Suppressor macrophage treated with lipopolysaccharide for 4 hours (primary cell): ENCODE measurements at regions not wholly inside any gene's neighbourhood (a gene's known extent, or its start where the extent isn't known, plus 50 kb on each side); places are given as distances from the start of the nearest gene placed in this dataset.
"Not testable (repeated sequence)": the region's sequence is repeated elsewhere in the genome, so short reads cannot be mapped to it uniquely, and the experiment has no call there.

Source experiments
- DNase-seq: peaks from one replicate; pipeline ENCODE4 v3.0.0-alpha.2; 2020

GRCh38 chr12:127161466-127161865 lies 1105.5 kb upstream of the TMEM132C start:
- DNase-seq: no peak

GRCh38 chr12:127162307-127162706 lies 1104.7 kb upstream of the TMEM132C start:
- no peak for DNase-seq

GRCh38 chr12:127162902-127163301 lies 1104.1 kb upstream of the TMEM132C start:
- DNase-seq: peak; percentile 39

- DNase-seq: peak; percentile 87
Measured at GRCh38 chr12:127165567-127166392, 1101.2 kb upstream of the TMEM132C start.

GRCh38 chr12:127169321-127170181 lies 1097.4 kb upstream of the TMEM132C start:
- no peak for DNase-seq

GRCh38 chr12:127170226-127171180 lies 1096.5 kb upstream of the TMEM132C start:
- no peak for DNase-seq

- no peak for DNase-seq
Measured at GRCh38 chr12:127172861-127173260, 1094.1 kb upstream of the TMEM132C start.

GRCh38 chr12:127173971-127174370 lies 1093.0 kb upstream of the TMEM132C start:
- DNase-seq: not testable (repeated sequence)

- no peak for DNase-seq
Measured at GRCh38 chr12:127174881-127175280, 1092.1 kb upstream of the TMEM132C start.

- no peak for DNase-seq
Measured at GRCh38 chr12:127175361-127175760, 1091.6 kb upstream of the TMEM132C start.

- no peak for DNase-seq
Measured at GRCh38 chr12:127176804-127177203, 1090.2 kb upstream of the TMEM132C start.

GRCh38 chr12:127178052-127178451 lies 1088.9 kb upstream of the TMEM132C start:
- DNase-seq: no peak

- no peak for DNase-seq
Measured at GRCh38 chr12:127178463-127178862, 1088.5 kb upstream of the TMEM132C start.

GRCh38 chr12:127179176-127179575 lies 1087.8 kb upstream of the TMEM132C start:
- no peak for DNase-seq

- no peak for DNase-seq
Measured at GRCh38 chr12:127182018-127182417, 1085.0 kb upstream of the TMEM132C start.

GRCh38 chr12:127189992-127190391 lies 1077.0 kb upstream of the TMEM132C start:
- no peak for DNase-seq

- DNase-seq: no peak
Measured at GRCh38 chr12:127191129-127191528, 1075.8 kb upstream of the TMEM132C start.

- DNase-seq: no peak
Measured at GRCh38 chr12:127192391-127192790, 1074.6 kb upstream of the TMEM132C start.

GRCh38 chr12:127193341-127193740 lies 1073.6 kb upstream of the TMEM132C start:
- DNase-seq: no peak

- no peak for DNase-seq
Measured at GRCh38 chr12:127194176-127194575, 1072.8 kb upstream of the TMEM132C start.

GRCh38 chr12:127205781-127206555 lies 1061.0 kb upstream of the TMEM132C start:
- no peak for DNase-seq

GRCh38 chr12:127209318-127209717 lies 1057.7 kb upstream of the TMEM132C start:
- DNase-seq: no peak
